GM13976 (cell line): ENCODE measurements at regions not wholly inside any gene's neighbourhood (a gene's known extent, or its start where the extent isn't known, plus 50 kb on each side); places are given as distances from the start of the nearest gene placed in this dataset.

Source experiments
- DNase-seq: peaks from one replicate; pipeline ENCODE4 v3.0.0; 2012; ENCODE audit warnings: low spot score
- in situ Hi-C: fragments of 300-500 bp; cut with MboI; formaldehyde crosslinking; loops from one replicate; pipeline ENCODE4 v1.12.0; 2022; ENCODE audit warnings: low sequenced_read_pairs, mixed read lengths, inconsistent platforms; ENCODE audit not compliant: unreplicated experiment
- TF ChIP-seq, protein P1 (sequence below): IDR thresholded peaks from 2 replicates; pipeline ENCODE4 v1.5.1; 2012; ENCODE audit warnings: borderline replicate concordance, mild to moderate bottlenecking; ENCODE audit not compliant: insufficient read depth; ENCODE audit errors: extremely low read depth, missing control alignments, control extremely low read depth

DNA sequence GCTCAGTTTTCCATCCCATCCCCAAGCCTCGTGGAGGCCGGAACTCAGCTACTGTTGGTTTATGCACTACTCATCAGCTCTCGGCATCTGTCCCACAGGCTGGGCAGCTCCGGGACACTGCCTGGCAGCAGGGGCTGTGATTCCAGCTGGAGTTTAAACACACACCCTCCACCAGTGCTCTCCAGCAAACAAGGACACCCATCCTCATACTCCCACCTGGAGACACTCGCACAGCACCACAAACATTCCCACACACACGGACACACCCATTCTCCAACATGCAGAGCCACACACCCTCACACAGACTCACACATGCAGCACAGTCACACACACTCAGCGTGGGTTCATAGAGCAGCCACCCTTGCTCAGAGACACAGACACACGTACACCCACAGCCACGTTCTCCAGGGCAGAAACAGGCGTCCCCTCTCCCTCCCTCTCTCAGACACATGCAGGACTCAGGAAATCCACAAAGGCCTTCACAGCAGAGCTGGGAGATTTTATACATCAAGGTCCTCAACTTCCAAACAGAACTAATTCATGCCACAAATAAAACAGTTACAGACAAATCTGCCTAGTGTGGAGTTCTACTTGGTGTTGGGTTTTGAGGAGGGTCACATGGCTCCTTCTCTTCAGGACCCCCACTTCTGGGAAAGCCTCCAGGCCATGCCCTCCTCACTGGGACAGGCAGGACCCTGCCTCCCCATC is 785.4 kb downstream of the UQCRFS1 start:
- TF ChIP-seq, protein P1, sequence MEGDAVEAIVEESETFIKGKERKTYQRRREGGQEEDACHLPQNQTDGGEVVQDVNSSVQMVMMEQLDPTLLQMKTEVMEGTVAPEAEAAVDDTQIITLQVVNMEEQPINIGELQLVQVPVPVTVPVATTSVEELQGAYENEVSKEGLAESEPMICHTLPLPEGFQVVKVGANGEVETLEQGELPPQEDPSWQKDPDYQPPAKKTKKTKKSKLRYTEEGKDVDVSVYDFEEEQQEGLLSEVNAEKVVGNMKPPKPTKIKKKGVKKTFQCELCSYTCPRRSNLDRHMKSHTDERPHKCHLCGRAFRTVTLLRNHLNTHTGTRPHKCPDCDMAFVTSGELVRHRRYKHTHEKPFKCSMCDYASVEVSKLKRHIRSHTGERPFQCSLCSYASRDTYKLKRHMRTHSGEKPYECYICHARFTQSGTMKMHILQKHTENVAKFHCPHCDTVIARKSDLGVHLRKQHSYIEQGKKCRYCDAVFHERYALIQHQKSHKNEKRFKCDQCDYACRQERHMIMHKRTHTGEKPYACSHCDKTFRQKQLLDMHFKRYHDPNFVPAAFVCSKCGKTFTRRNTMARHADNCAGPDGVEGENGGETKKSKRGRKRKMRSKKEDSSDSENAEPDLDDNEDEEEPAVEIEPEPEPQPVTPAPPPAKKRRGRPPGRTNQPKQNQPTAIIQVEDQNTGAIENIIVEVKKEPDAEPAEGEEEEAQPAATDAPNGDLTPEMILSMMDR: no peak
- no peak for DNase-seq
- in situ Hi-C loops: no loop called here

DNA sequence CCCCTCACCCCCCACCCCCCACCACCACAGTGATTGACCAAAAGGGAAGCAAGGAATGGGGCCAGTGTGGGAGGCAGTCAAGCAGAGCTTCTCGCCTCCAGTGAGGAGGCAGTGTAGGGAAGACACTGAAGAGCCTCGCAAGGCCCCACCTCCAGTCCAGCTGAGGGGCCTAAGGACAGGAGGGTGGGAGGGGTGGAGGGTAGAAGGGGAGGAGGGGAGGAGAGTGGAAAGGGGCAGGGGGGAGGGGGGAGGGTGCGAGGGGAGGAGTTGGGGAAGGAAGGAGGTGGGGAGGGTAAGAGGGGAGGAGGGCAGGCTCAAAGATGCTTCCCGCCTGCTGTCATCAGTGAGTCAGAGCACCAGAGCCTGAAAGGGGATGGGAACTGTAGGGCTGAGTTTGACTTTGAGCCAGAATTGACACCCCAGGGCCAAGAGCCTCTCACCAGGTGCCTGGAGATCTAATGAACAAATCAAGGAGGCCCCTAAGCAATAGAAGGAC is 786.2 kb downstream of the UQCRFS1 start:
- DNase-seq: no peak
- in situ Hi-C loops: no loop called here
- TF ChIP-seq, protein P1: no peak

DNA sequence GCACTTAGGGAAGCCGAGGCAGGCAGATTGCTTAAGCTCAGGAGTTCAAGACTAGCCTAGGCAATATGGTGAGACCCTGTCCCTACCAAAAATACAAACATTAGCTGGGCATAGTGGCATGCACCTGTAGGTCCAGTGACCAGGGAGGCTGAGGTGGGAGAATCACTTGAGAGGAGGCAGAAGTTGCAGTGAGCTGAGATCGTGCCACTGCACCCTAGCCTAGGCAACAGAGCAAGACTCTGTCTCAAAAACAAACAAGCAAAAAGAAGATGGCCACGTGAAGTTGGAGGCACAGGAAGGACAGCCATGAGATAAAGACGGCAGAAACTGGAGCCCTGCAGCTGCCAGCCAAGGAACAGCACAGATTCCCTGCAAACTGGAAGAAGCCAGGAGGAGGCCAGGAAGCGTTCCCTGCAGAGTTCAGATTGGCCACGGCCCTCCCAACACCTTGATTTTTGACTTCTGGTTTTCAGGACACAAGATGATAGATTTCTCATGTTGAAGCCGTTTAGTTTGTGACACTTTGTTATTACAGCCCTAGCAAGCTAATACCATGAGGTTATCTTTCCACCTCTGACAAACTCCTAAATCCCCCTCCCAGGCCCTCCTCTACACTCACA is 786.7 kb downstream of the UQCRFS1 start:
- DNase-seq: no peak
- in situ Hi-C loops: no loop called here
- TF ChIP-seq, protein P1: no peak

DNA sequence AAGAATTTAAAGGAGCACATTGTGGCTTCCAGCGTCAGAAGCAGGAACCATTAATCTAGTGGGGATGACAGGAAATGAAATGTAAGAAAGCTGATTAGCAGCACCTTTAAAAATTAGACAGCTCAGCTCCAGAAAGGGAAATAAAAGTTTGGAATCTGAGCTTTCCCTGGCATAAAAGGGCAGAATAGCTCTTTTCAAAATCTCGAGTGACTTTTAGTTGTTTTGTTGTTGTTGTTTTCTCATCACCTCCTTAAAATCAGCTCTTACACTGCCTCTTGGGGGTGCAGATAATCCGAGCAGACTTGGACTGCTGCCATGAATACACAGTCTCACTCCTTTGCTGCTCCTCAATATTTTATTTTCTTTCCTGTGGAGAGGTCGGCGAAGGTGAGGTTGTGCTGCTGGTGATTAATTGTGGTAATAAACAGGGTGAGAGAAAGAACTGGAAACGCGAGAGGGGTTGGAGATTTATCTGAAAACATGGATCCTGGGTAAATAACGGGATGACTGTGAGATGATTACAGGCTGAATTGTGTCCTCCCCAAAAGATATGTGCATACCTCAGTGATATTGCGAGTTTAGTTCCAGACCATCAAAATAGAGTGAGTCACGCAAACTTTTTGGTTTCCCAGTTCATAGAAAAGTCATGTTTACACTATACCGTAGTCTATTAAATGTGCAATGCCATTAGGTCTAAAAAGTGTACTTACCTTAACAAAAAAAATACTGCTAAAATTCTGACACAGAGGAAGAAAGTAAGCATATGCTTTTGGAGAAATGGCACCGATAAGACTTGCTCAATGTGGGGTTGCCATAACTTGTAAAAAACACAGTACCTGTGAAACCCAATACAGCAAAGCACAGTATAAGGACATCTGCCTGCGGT is 787.7 kb downstream of the UQCRFS1 start:
- TF ChIP-seq, protein P1: no peak
- DNase-seq: no peak
- in situ Hi-C loops: no loop called here

DNA sequence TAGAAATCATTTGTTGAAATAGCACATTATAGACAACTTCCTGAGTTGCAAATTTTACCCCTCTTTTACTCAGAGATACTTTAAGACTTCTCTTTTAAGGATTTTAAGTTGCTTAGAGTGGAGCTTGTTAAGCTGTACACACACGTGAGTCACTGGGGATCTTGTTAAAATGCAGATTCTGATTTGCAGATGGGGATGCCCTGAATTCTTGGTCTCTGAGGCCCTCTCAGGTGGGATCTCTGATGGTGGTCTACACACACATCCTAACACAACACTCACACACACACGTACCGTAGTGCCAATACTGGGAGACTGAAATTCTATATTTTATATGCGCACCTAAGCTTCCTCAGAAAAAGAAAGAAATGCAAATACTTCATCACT is 788.3 kb downstream of the UQCRFS1 start:
- TF ChIP-seq, protein P1: no peak
- in situ Hi-C loops: no loop called here
- DNase-seq: no peak

DNA sequence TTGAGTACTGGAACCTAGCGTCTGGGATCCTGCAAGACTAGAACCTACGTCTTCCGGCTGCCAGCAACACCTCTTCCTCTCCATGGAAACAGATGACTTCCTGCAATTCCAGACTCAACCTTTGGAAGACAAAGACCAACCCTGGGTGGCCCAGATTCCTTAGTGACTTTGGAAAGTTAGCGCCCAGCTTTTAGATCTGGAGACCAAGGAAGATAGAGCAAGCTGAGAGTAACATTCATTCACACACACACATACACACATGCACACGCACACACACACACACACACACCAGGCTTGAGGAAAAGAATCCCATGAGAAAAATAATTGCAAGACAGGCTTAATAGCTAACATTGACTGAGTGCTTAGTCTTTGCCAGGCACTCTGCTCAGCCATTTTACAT is 788.9 kb downstream of the UQCRFS1 start:
- TF ChIP-seq, protein P1: no peak
- no peak for DNase-seq
- in situ Hi-C loops: no loop called here
